ENCODE measurements at regions not wholly inside any gene's neighbourhood (a gene's known extent, or its start where the extent isn't known, plus 50 kb on each side); places are given as distances from the start of the nearest gene placed in this dataset.

GRCh38 chr17:6941989-6942388 is 53.9 kb upstream of the ALOX12 start:
- no peak for DNase-seq

- no peak for DNase-seq
Measured at GRCh38 chr17:6943406-6943805, 52.4 kb upstream of the ALOX12 start.
